ENCODE measurements at regions not wholly inside any gene's neighbourhood (a gene's known extent, or its start where the extent isn't known, plus 50 kb on each side); places are given as distances from the start of the nearest gene placed in this dataset.

DNA sequence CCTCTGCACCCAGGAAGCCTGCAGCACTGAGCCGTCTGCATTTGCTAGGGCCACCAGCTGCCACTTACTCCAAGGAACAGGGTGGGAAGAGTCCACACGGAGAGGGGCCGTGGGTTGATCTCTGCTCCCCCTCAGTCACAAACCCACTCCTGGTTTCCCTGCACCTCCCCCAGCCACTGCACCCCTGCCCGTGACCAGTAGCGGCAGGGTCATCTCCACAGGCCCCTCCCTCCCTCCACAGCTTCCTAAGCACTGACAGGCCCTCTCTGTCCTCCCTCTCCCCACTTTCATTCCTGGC, 75.2 kb downstream of the RBFOX3 start:
- 70% methylated on average over 2 of the region's 5 CpGs; no CpG with 5 or more reads in 1 of the 2 donors for WGBS, 2 donors (ENCODE audit: low coverage in 1 of 2)
- no peak for ATAC-seq
- TF ChIP-seq EP300 (IDR thresholded peaks at IDR 0.05) (no peak), POLR2A (IDR thresholded peaks at IDR 0.05) (no peak), POLR2AphosphoS5 (IDR thresholded peaks at IDR 0.05) (no peak)
- TF ChIP-seq, protein P1, sequence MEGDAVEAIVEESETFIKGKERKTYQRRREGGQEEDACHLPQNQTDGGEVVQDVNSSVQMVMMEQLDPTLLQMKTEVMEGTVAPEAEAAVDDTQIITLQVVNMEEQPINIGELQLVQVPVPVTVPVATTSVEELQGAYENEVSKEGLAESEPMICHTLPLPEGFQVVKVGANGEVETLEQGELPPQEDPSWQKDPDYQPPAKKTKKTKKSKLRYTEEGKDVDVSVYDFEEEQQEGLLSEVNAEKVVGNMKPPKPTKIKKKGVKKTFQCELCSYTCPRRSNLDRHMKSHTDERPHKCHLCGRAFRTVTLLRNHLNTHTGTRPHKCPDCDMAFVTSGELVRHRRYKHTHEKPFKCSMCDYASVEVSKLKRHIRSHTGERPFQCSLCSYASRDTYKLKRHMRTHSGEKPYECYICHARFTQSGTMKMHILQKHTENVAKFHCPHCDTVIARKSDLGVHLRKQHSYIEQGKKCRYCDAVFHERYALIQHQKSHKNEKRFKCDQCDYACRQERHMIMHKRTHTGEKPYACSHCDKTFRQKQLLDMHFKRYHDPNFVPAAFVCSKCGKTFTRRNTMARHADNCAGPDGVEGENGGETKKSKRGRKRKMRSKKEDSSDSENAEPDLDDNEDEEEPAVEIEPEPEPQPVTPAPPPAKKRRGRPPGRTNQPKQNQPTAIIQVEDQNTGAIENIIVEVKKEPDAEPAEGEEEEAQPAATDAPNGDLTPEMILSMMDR (IDR thresholded peaks at IDR 0.05): no peak
- Histone ChIP-seq H3K4me3 (no peak overlapping the region), H3K9me3 (no peaks in the 10 kb centered on the region), H3K36me3 (no peaks in the 10 kb centered on the region), H3K4me1 (no peaks in the 10 kb centered on the region), H3K27me3 (peaks cover 37% of the 10 kb centered on the region), H3K27ac (no peak overlapping the region)

DNA sequence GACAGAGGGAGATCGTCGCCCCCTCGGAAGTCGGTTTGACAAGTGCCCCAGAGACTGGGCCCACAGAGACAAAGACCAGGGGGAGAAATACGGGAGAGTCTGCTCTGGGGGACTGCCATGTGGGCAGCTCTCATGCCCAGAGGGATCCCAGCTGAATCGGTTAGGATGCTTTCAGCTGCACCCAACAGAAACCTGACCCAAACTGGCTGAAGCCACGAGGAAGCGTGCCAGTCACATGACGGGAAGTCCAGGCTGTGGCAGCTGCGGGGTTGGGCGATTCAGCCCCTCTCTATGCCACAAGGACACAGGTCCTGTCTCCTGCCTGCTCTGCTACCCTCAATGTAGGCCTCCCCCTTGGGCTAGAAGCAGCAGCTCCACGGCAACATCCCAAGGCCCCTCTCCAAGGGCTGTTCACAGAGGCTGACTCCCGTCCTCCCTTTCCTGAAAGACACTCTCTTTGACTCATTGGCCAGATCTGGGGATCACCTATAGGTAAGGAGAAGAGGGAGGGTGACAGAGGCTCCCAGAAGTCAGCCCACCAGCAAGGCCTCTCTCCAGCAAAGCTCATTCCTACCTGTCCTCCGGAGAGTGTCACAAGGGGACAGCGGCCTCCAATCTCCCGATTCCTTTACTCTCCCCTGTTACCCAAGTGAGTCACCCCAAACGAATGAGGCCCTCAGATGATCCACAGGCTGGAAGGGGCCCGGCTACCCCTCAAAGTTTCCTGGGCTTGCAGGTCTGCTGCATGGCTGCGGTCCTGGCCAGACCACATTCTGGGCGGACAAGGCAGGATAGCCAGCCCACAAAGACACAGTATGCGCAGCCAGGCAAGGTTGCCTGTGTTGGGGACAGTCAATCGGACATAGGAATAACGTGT, 75.8 kb downstream of the RBFOX3 start:
- Histone ChIP-seq H3K36me3 (no peaks in the 10 kb centered on the region), H3K4me3 (no peak overlapping the region), H3K4me1 (no peaks in the 10 kb centered on the region), H3K9me3 (no peaks in the 10 kb centered on the region), H3K27me3 (peaks cover 43% of the 10 kb centered on the region), H3K27ac (no peak overlapping the region)
- 71% methylated on average over 12 of the region's 23 CpGs; no CpG with 5 or more reads in 1 of the 2 donors for WGBS, 2 donors (ENCODE audit: low coverage in 1 of 2)
- TF ChIP-seq, protein P1 (IDR thresholded peaks at IDR 0.05): no peak
- no peak for TF ChIP-seq POLR2A (IDR thresholded peaks at IDR 0.05)
- no peak for TF ChIP-seq EP300 (IDR thresholded peaks at IDR 0.05)
- no peak for TF ChIP-seq POLR2AphosphoS5 (IDR thresholded peaks at IDR 0.05)
- no peak for ATAC-seq

DNA sequence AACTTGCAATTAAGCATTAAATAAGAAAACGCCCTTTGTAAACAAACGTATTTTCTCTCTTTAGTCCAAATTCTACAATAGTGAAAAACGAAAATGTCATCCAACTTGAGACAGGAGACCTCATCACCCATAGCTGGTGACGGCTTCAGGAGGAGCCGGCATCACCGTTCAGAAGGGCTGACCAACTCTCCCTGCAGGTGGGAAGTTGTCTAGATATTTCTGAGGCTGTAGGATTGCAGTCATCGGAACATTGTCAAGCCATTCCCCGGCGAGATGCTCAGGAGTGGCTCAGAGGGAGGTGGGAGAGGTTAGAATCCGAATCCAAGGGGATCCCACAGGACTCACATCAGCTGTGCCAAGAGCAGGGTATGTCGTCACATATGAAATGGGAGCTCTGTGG, 76.7 kb downstream of the RBFOX3 start:
- no peak overlapping the region for H3K27ac ChIP-seq
- H3K9me3 ChIP-seq: no peaks in the 10 kb centered on the region
- ATAC-seq: no peak
- no peak overlapping the region for H3K4me3 ChIP-seq
- H3K27me3 ChIP-seq: peaks cover 53% of the 10 kb centered on the region
- no peaks in the 10 kb centered on the region for H3K36me3 ChIP-seq
- H3K4me1 ChIP-seq: no peaks in the 10 kb centered on the region
- 79 to 86% methylated on average over 7 to 10 of the region's 11 CpGs for WGBS, 2 donors (ENCODE audit: low coverage in 1 of 2)
- TF ChIP-seq POLR2A (IDR thresholded peaks at IDR 0.05) (no peak), EP300 (IDR thresholded peaks at IDR 0.05) (no peak), POLR2AphosphoS5 (IDR thresholded peaks at IDR 0.05) (no peak)
- TF ChIP-seq, protein P1 (IDR thresholded peaks at IDR 0.05): no peak

DNA sequence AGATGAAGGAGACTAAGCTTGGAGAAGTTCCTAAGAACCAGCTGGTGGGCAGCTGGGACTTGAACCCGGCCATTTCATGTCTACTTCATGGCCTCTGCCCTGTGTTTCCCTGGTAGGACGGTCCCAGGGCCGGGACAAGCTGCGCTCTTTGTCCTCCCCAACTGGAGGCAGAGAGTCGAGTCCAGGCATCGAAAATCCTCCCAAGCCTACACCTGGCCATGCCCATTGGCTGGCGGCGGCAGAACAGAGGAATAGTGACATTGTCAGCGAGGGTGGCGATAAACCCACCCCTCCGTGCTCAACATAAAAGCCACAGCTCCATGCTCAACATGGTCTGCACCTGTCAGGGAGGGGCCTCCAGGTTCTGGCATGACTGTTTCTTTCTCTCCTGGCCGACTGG, 77.7 kb downstream of the RBFOX3 start:
- no peaks in the 10 kb centered on the region for H3K36me3 ChIP-seq
- H3K9me3 ChIP-seq: no peaks in the 10 kb centered on the region
- H3K27me3 ChIP-seq: peaks cover 62% of the 10 kb centered on the region
- H3K4me3 ChIP-seq: no peak overlapping the region
- TF ChIP-seq EP300 (IDR thresholded peaks at IDR 0.05): no peak
- TF ChIP-seq POLR2A (IDR thresholded peaks at IDR 0.05): no peak
- TF ChIP-seq POLR2AphosphoS5 (IDR thresholded peaks at IDR 0.05): no peak
- TF ChIP-seq, protein P1 (IDR thresholded peaks at IDR 0.05): no peak
- ATAC-seq: no peak
- no peak overlapping the region for H3K27ac ChIP-seq
- H3K4me1 ChIP-seq: no peaks in the 10 kb centered on the region
- WGBS, 2 donors (ENCODE audit: low coverage in 1 of 2): 76% methylated on average over 4 of the region's 12 CpGs; no CpG with 5 or more reads in 1 of the 2 donors
